Calu3 (cell line): ENCODE measurements at regions not wholly inside any gene's neighbourhood (a gene's known extent, or its start where the extent isn't known, plus 50 kb on each side); places are given as distances from the start of the nearest gene placed in this dataset.
"Not testable (repeated sequence)": the region's sequence is repeated elsewhere in the genome, so short reads cannot be mapped to it uniquely, and the experiment has no call there.

ENCODE experiments used
- BruUV-seq: library from RNA; stranded (reverse); fragments of 400-500 nt; replicated peaks from 2 replicates; lab custom pipeline; 2021; lab: Mats Ljungman, UMichigan
- CTCF ChIA-PET: fragments of 300-600 bp; sonication (Branson Sonifier 250); formaldehyde crosslinking; loops from one replicate; lab custom pipeline; 2022; ENCODE audit warnings: antibody characterized with exemption; lab: Charles Lee
- DNase-seq: peaks from one replicate; pipeline ENCODE4 v3.0.0; 2022
- H3K27ac Mint-ChIP-seq: one replicate; pipeline ENCODE4 v1.8.0; 2022; ENCODE audit warnings: mixed read lengths; ENCODE audit not compliant: unreplicated experiment
- H3K27me3 Mint-ChIP-seq: one replicate; pipeline ENCODE4 v1.8.0; 2022; ENCODE audit warnings: mixed read lengths; ENCODE audit not compliant: unreplicated experiment
- H3K36me3 Mint-ChIP-seq: one replicate; pipeline ENCODE4 v1.8.0; 2022; ENCODE audit warnings: mild to moderate bottlenecking, moderate library complexity, mixed read lengths; ENCODE audit not compliant: insufficient read depth, unreplicated experiment
- H3K4me1 Mint-ChIP-seq: one replicate; pipeline ENCODE4 v1.8.0; 2022; ENCODE audit warnings: mild to moderate bottlenecking, low read depth, mixed read lengths; ENCODE audit not compliant: unreplicated experiment
- H3K4me3 Mint-ChIP-seq: one replicate; pipeline ENCODE4 v1.8.0; 2022; ENCODE audit warnings: mild to moderate bottlenecking, low read depth, moderate library complexity, mixed read lengths; ENCODE audit not compliant: unreplicated experiment
- H3K9me3 Mint-ChIP-seq: one replicate; pipeline ENCODE4 v1.8.0; 2022; ENCODE audit warnings: low read depth, mixed read lengths; ENCODE audit not compliant: unreplicated experiment
- CTCF ChIP-seq: fragments of 200-600 bp; IDR thresholded peaks from one replicate; pipeline ENCODE4 v1.8.0; 2022; ENCODE audit warnings: antibody characterized with exemption; ENCODE audit not compliant: unreplicated experiment
- intact Hi-C: fragments of 100-400 bp; cut with micrococcal nuclease; formaldehyde crosslinking; loops from one replicate; pipeline ENCODE4 v1.10.0; 2022; ENCODE audit not compliant: unreplicated experiment

GRCh38 chr6:71681234-71681867 is 205.0 kb upstream of the RIMS1 start:
- no peak overlapping the region for H3K27ac Mint-ChIP-seq
- H3K36me3 Mint-ChIP-seq, result no peaks in the 10 kb centered on the region
- CTCF ChIA-PET, result interaction anchor here (0.6 to 0.7 kb wide), 2 partner anchors 84 to 488 kb away, joined by 3 to 4 read pairs; no protein-coding TSS in a partner anchor
- no peaks in the 10 kb centered on the region for H3K9me3 Mint-ChIP-seq
- DNase-seq, result no peak
- no peak overlapping the region for H3K4me3 Mint-ChIP-seq
- BruUV-seq, result no TSS peak
- no peak for TF ChIP-seq CTCF
- no peaks in the 10 kb centered on the region for H3K27me3 Mint-ChIP-seq
- intact Hi-C loops, result no loop called here
- no peaks in the 10 kb centered on the region for H3K4me1 Mint-ChIP-seq

GRCh38 chr6:71686021-71686677 is 200.2 kb upstream of the RIMS1 start:
- BruUV-seq, intact Hi-C loops: not testable (repeated sequence)
- CTCF ChIA-PET, result interaction anchor here (0.6 kb wide), 1 partner anchor 51 kb away, joined by 3 read pairs; no protein-coding TSS in a partner anchor

GRCh38 chr6:71698702-71699101 is 187.6 kb upstream of the RIMS1 start:
- Mint-ChIP-seq H3K4me1 (no peaks in the 10 kb centered on the region), H3K27ac (no peak overlapping the region), H3K27me3 (no peaks in the 10 kb centered on the region), H3K36me3 (no peaks in the 10 kb centered on the region), H3K9me3 (no peaks in the 10 kb centered on the region), H3K4me3 (no peak overlapping the region)
- TF ChIP-seq CTCF, result no peak
- CTCF ChIA-PET, result no interaction called here
- BruUV-seq, result no TSS peak
- intact Hi-C loops, result no loop called here
- DNase-seq, result no peak

More at GRCh38 chr6:71686021-71686677, 200.2 kb upstream of the RIMS1 start:
- H3K27ac Mint-ChIP-seq, DNase-seq, H3K4me3 Mint-ChIP-seq, H3K27me3 Mint-ChIP-seq, H3K4me1 Mint-ChIP-seq, H3K36me3 Mint-ChIP-seq, H3K9me3 Mint-ChIP-seq: not testable (repeated sequence)

GRCh38 chr6:71706523-71706922 is 179.8 kb upstream of the RIMS1 start:
- no TSS peak for BruUV-seq
- no peaks in the 10 kb centered on the region for H3K36me3 Mint-ChIP-seq
- H3K4me1 Mint-ChIP-seq, result no peaks in the 10 kb centered on the region
- intact Hi-C loops, result no loop called here
- no peaks in the 10 kb centered on the region for H3K27me3 Mint-ChIP-seq
- CTCF ChIA-PET, result no interaction called here
- H3K27ac Mint-ChIP-seq, result no peak overlapping the region
- no peak for TF ChIP-seq CTCF
- no peak overlapping the region for H3K4me3 Mint-ChIP-seq
- H3K9me3 Mint-ChIP-seq, result no peaks in the 10 kb centered on the region
- no peak for DNase-seq

- Mint-ChIP-seq H3K27ac (no peak overlapping the region), H3K36me3 (no peaks in the 10 kb centered on the region), H3K4me3 (no peak overlapping the region), H3K27me3 (no peaks in the 10 kb centered on the region), H3K9me3 (no peaks in the 10 kb centered on the region), H3K4me1 (no peaks in the 10 kb centered on the region)
- no peak for TF ChIP-seq CTCF
- no peak for DNase-seq
- BruUV-seq, result no TSS peak
- CTCF ChIA-PET, result no interaction called here
- intact Hi-C loops, result no loop called here
These were observed 179.3 kb upstream of the RIMS1 start for GRCh38 chr6:71707059-71707458.
